GM18519 (cell line): ENCODE measurements at regions not wholly inside any gene's neighbourhood (a gene's known extent, or its start where the extent isn't known, plus 50 kb on each side); places are given as distances from the start of the nearest gene placed in this dataset.
"Not testable (repeated sequence)": the region's sequence is repeated elsewhere in the genome, so short reads cannot be mapped to it uniquely, and the experiment has no call there.

Source experiments
- ATAC-seq: cut with Tn5 transposase; IDR thresholded peaks from one replicate; pipeline ENCODE4 v1.9.1; 2021; ENCODE audit warnings: mild to moderate bottlenecking, moderate library complexity; ENCODE audit not compliant: unreplicated experiment, low FRiP score

DNA sequence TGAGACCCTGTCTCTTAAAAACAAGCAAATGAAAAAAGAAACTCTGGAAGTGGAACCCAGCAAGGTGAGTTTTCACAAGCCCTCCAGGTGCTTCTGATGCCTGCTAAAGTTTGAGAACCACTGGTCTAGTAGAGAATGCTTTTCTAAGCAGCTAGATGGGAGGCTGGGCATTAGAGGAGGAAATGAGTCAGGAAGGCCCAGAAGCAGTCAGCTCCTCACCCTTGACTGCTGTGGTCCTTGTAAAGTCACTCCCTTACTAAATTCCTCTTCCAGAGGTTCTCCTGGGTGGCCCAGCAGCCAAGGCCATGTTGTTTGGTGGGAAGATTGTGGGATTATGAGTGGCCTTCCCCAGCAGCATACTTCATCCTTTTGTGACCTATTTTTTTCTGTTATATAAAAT, 52.0 kb upstream of the FYN start:
- no peak for ATAC-seq

GRCh38 chr6:111926731-111927302, 53.6 kb upstream of the FYN start:
- no peak for ATAC-seq

DNA sequence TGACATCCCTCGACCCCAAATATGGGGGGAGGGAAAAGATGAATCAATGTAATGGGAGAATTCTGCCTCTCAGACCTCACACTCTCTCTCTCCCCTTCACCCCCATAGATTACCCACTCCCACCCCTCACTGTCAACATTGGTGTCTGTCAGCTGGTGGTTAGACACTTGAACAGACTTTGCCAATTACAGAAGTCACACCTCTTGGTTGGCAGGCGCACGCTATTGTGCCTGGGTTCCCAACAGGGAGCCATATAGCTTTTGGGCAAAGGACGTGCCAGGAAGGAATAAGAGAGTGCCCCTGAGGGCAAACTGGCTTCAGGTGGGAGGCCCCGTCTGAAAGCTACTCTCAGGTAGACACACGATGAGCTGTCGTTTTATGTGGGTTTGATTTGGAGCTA, 54.1 kb upstream of the FYN start:
- ATAC-seq: no peak

GRCh38 chr6:111928139-111928538, 54.9 kb upstream of the FYN start:
- ATAC-seq: no peak

DNA sequence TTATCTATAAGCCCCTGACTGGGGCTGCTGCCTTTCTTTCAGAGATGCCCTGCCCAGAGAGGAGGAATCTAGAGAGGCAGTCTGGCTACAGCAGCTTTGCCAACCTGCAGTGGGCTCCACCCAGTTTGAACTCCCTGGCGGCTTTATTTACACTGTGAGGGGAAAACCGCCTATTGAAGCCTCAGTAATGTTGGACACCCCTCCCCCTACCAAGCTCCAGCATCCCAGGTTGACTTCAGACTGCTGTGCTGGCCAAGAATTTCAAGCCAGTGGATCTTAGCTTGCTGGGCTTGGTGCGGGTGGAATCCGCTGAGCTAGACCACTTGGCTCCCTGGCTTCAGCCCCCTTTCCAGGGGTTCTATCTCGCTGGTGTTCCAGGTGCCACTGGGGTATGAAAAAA, 61.4 kb upstream of the FYN start:
- not testable (repeated sequence) for ATAC-seq

- no peak for ATAC-seq
Observed at GRCh38 chr6:111936718-111937117, 63.5 kb upstream of the FYN start.

DNA sequence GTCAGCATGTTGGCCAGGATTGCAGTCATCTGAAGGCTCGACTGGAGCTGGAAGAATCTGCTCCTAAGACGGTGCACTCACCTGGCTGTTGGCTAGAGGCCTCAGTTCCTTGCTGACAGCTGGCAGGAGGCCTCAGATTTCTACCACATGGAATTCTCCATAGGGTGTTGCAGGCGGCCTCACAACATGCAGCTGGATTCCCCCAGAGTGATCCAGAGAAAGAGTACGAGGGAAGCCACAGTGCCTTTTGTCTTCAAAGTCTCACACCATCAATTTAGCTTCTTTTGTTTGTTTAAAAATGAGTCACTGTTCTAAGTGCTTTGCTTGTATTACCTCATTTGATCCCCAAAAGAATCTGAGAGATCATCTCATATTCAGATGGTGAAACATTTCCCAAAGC, 65.5 kb upstream of the FYN start:
- no peak for ATAC-seq

- ATAC-seq: no peak
Observed at GRCh38 chr6:111939902-111940301, 66.7 kb upstream of the FYN start.

GRCh38 chr6:111940801-111941200, 67.5 kb upstream of the FYN start:
- no peak for ATAC-seq

GRCh38 chr6:111941686-111942330, 68.6 kb upstream of the FYN start:
- ATAC-seq: no peak

DNA sequence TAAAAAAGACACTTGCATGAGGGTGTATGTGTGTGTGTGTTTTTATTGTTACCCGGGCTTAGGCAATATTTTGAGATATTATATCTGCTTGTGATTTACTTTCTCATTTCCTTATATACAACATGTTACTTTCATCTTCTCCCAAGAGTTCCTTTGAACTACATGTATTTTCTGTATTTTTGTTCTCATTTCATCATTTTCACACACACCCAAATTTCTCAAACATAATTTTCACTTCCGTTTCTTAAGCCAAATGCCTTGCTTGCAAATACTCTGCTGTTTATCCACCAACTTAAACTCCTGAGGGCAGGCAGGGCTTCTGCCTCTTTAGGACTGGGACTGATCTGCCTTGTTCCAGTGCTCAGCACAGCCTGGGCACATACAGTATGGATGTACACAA, 69.3 kb upstream of the FYN start:
- no peak for ATAC-seq

GRCh38 chr6:111943266-111943665, 70.0 kb upstream of the FYN start:
- no peak for ATAC-seq

DNA sequence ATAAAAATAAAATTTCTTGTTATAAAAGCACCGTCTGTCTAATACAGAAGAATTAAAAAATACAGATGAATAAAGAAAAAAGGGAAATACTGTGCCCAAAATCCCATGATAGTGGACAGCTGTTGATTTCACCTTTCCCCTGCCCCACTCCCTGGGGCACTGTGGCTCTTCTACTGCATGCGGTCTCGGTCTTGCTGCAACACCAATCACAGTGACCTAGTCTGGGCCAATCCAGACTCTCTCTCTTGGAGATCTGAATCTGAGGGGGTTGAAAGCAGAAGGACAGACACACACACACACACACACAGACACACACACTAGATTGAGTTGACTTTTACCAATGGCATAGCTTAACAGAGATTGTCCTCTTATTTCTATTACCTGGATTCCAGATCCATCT, 70.5 kb upstream of the FYN start:
- ATAC-seq: no peak

- no peak for ATAC-seq
Observed at GRCh38 chr6:111944541-111944940, 71.3 kb upstream of the FYN start.

DNA sequence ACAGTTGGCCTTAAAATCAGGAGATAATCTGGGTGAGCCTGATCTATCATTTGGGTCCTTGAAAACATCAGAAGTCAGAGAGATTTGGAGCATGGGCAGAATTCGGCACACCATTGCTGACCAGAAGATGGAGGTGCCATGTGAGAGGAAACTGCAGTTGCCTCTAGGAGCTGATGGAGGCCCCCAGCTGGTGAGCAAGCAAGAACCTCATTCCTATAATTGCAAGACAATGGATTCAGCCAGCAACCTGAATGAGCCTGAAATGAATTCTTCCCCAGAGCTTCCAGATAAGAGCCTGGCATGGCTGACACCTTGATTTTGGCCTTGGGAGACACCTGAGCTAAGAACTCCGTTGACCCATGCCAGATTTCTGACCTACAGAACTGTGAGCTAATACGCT, 76.3 kb upstream of the FYN start:
- ATAC-seq: no peak

GRCh38 chr6:111949984-111950383, 76.7 kb upstream of the FYN start:
- not testable (repeated sequence) for ATAC-seq

DNA sequence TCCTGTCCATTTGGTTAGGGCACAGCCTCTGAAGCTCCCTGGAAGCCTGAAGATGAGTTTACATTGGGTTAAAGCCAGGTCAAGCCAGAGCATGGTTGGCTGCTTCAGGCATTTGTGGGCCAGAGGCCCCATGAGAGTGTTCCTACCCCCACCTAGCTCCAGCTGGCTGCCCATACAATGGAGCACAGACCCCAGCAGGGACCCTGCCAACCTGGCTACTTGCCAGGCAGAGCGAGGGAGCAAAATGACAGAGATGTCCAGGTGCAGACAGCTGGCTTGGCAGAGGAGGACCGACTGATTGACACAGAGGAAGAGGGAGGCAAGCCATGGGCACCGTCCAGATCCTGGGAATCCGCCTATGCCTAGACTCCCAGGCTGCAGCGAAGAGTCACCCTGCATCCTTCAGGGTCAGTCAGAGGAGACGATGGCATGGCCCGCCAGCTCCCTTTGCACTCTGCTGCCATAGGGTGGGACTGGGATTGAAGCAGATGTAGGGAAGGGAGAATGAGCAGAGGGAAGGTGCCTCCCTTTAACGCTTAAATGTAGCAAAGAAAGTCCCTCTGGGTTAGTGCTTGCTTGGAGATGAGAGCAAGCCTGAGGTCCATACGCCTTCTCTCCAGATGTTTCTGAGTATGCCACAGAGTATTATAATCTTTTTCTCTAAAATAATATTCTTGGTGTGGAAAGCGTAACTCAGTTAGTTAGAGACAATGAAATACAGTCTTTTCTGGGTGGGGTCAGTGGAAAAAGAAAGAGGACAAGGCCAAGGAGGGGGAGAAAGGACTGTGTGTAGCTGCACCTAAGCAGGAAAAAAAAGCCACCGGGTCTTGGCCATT, 77.6 kb upstream of the FYN start:
- no peak for ATAC-seq

- no peak for ATAC-seq
Observed at GRCh38 chr6:111951497-111952085, 78.3 kb upstream of the FYN start.

DNA sequence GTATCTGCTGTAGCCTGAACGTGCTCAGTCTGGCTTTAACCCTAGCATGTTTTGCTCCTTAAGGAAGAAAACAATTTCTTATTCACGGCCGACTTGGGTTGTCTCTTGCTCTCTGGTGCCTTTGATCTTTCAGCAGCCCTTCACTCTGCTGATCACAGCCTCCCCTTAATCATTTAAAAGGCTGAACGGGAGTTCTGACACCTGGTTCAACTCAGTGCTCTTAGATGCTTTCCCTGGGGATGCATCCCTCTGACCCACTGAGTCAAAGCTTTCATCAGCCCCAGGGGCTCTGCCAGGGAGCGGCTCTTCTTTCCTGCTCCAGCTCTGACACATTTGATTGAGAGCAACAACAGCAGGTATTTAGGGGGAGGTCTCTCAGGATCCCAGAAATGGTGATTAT, 79.0 kb upstream of the FYN start:
- no peak for ATAC-seq

GRCh38 chr6:111952821-111953540, 79.7 kb upstream of the FYN start:
- no peak for ATAC-seq

GRCh38 chr6:111956098-111956497, 82.8 kb upstream of the FYN start:
- no peak for ATAC-seq
